KG1 (cell line): ENCODE measurements at regions not wholly inside any gene's neighbourhood (a gene's known extent, or its start where the extent isn't known, plus 50 kb on each side); places are given as distances from the start of the nearest gene placed in this dataset.
"Not testable (repeated sequence)": the region's sequence is repeated elsewhere in the genome, so short reads cannot be mapped to it uniquely, and the experiment has no call there.

Experiments
- DNase-seq: peaks from one replicate; lab custom pipeline; 2025; lab: John Stamatoyannopoulos, UW

GRCh38 chr22:35138521-35138920 is 72.6 kb downstream of the ISX start:
- no peak for DNase-seq

- DNase-seq: no peak
These were observed 75.2 kb downstream of the ISX start for GRCh38 chr22:35140879-35141745.

GRCh38 chr22:35148381-35148780 is 82.4 kb downstream of the ISX start:
- DNase-seq: no peak

GRCh38 chr22:35148866-35149548 is 83.0 kb downstream of the ISX start:
- DNase-seq: no peak

- peak; percentile 22 for DNase-seq
These were observed 84.5 kb downstream of the ISX start for GRCh38 chr22:35150183-35151107.

- no peak for DNase-seq
These were observed 86.4 kb downstream of the ISX start for GRCh38 chr22:35152316-35152715.

- peak; percentile 1 for DNase-seq
These were observed 89.0 kb downstream of the ISX start for GRCh38 chr22:35154937-35155387.

- no peak for DNase-seq
These were observed 89.6 kb downstream of the ISX start for GRCh38 chr22:35155403-35156025.

GRCh38 chr22:35156945-35157344 is 91.0 kb downstream of the ISX start:
- DNase-seq: no peak

GRCh38 chr22:35158336-35158735 is 92.4 kb downstream of the ISX start:
- no peak for DNase-seq

- DNase-seq: no peak
These were observed 93.4 kb downstream of the ISX start for GRCh38 chr22:35159343-35159742.

- DNase-seq: no peak
These were observed 94.3 kb downstream of the ISX start for GRCh38 chr22:35160268-35160667.

- DNase-seq: not testable (repeated sequence)
These were observed 91.4 kb upstream of the HMGXB4 start for GRCh38 chr22:35165896-35166295.

GRCh38 chr22:35170716-35171697 is 86.3 kb upstream of the HMGXB4 start:
- DNase-seq: no peak

GRCh38 chr22:35172442-35172841 is 84.9 kb upstream of the HMGXB4 start:
- DNase-seq: no peak

- DNase-seq: no peak
These were observed 83.6 kb upstream of the HMGXB4 start for GRCh38 chr22:35173655-35174054.

GRCh38 chr22:35174401-35175038 is 82.8 kb upstream of the HMGXB4 start:
- DNase-seq: no peak

- no peak for DNase-seq
These were observed 81.9 kb upstream of the HMGXB4 start for GRCh38 chr22:35175392-35175791.

GRCh38 chr22:35177811-35178210 is 79.5 kb upstream of the HMGXB4 start:
- DNase-seq: no peak

GRCh38 chr22:35178446-35178845 is 78.8 kb upstream of the HMGXB4 start:
- DNase-seq: no peak
